Brain microvascular endothelial cell (primary cell): ENCODE measurements at regions not wholly inside any gene's neighbourhood (a gene's known extent, or its start where the extent isn't known, plus 50 kb on each side); places are given as distances from the start of the nearest gene placed in this dataset.

ENCODE experiments used
- DNase-seq: peaks from one replicate; pipeline ENCODE4 v3.0.0-alpha.2; 2020
- H3K27ac ChIP-seq: fragments of 250-450 bp; sonication (Bioruptor Pico); 2 replicates; pipeline ENCODE4 v1.5.1; 2020; ENCODE audit warnings: mild to moderate bottlenecking, moderate library complexity
- H3K27me3 ChIP-seq: fragments of 250-450 bp; sonication (Bioruptor Pico); replicated peaks from 2 replicates; pipeline ENCODE4 v1.5.1; 2020; ENCODE audit warnings: mild to moderate bottlenecking
- H3K36me3 ChIP-seq: fragments of 250-450 bp; sonication (Bioruptor Pico); replicated peaks from 2 replicates; pipeline ENCODE4 v1.5.1; 2020; ENCODE audit warnings: mild to moderate bottlenecking
- H3K4me3 ChIP-seq: 2 replicates; pipeline ENCODE4 v1.5.1; 2011; ENCODE audit warnings: low read depth, mild to moderate bottlenecking, control low read depth, low read length, moderate library complexity
- in situ Hi-C: cut with HindIII; loops from 2 replicates; pipeline ENCODE4 v1.10.0; 2017; ENCODE audit warnings: low sequenced_read_pairs, low pct_ligation_motif_present
- TF ChIP-seq, protein P1 (sequence below): IDR thresholded peaks from 2 replicates; pipeline ENCODE4 v1.5.1; 2011; ENCODE audit warnings: low read depth, mild to moderate bottlenecking, moderate library complexity, low read length, control low read depth, inconsistent platforms; ENCODE audit errors: missing control alignments

DNA sequence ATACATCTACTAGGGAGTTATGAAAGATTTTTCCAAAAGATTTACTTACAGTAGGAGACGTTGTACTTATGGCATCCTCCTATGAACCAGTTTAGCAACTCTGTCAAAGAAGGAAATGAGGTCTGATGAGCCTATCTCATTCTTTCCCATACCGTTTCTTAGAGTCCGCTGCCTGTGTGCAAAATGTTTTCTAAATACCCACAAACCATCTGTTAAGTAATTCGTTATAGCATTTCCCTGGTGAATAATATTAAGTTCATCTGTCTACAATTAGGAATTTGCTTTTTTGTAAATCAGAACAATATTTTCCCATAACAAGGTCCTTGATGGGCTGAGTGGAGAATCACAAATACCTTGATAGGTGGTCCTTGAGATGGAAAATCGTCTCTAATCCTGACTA is 178.8 kb upstream of the TMTC4 start:
- no peak overlapping the region for H3K27ac ChIP-seq
- H3K27me3 ChIP-seq: no peaks in the 10 kb centered on the region
- TF ChIP-seq, protein P1, sequence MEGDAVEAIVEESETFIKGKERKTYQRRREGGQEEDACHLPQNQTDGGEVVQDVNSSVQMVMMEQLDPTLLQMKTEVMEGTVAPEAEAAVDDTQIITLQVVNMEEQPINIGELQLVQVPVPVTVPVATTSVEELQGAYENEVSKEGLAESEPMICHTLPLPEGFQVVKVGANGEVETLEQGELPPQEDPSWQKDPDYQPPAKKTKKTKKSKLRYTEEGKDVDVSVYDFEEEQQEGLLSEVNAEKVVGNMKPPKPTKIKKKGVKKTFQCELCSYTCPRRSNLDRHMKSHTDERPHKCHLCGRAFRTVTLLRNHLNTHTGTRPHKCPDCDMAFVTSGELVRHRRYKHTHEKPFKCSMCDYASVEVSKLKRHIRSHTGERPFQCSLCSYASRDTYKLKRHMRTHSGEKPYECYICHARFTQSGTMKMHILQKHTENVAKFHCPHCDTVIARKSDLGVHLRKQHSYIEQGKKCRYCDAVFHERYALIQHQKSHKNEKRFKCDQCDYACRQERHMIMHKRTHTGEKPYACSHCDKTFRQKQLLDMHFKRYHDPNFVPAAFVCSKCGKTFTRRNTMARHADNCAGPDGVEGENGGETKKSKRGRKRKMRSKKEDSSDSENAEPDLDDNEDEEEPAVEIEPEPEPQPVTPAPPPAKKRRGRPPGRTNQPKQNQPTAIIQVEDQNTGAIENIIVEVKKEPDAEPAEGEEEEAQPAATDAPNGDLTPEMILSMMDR: no peak
- in situ Hi-C loops: no loop called here
- H3K36me3 ChIP-seq: no peaks in the 10 kb centered on the region
- H3K4me3 ChIP-seq: no peak overlapping the region
- no peak for DNase-seq

DNA sequence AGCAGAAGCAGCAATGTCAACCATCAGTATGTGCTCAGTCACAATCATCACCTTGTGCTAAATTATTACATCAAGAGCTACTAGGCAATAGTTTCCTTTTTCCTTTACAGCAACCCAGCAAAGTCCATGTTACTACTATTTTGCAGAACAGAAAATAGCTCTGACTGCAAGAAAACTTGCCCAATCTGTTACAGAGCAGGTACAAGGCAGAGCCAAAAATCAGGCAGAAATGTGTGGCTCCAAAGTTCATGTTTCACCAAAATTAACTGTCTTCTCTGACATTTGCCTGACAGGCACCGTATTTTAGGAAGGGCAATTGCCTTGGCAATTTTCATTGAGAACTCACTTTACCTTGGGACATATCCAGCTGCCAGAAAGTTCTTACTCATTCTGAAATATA is 177.6 kb upstream of the TMTC4 start:
- no peak overlapping the region for H3K4me3 ChIP-seq
- H3K27me3 ChIP-seq: no peaks in the 10 kb centered on the region
- H3K36me3 ChIP-seq: no peaks in the 10 kb centered on the region
- in situ Hi-C loops: no loop called here
- no peak for DNase-seq
- TF ChIP-seq, protein P1: no peak
- H3K27ac ChIP-seq: no peak overlapping the region

DNA sequence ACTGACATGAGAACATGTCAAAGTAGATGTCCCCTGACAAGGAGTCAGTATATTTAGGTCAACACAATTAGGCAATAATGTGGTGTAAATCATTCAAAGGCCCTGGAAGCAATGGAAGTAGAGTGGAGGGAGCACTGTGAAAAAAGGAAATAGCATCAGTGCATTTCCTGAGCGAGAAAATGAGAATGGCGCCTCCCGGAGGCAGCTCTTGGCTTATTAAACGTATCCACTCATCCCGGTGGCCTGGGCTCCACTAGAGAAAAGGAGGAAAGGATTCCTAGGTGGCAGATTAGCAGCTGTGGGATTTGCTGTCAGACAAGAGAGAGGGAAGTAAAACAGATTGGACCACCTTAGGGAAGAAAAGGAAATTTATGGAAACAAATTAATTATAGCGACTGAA is 173.7 kb upstream of the TMTC4 start:
- Histone ChIP-seq H3K4me3 (no peak overlapping the region), H3K27ac (no peak overlapping the region), H3K27me3 (no peaks in the 10 kb centered on the region), H3K36me3 (no peaks in the 10 kb centered on the region)
- in situ Hi-C loops: no loop called here
- DNase-seq: no peak
- TF ChIP-seq, protein P1: no peak

DNA sequence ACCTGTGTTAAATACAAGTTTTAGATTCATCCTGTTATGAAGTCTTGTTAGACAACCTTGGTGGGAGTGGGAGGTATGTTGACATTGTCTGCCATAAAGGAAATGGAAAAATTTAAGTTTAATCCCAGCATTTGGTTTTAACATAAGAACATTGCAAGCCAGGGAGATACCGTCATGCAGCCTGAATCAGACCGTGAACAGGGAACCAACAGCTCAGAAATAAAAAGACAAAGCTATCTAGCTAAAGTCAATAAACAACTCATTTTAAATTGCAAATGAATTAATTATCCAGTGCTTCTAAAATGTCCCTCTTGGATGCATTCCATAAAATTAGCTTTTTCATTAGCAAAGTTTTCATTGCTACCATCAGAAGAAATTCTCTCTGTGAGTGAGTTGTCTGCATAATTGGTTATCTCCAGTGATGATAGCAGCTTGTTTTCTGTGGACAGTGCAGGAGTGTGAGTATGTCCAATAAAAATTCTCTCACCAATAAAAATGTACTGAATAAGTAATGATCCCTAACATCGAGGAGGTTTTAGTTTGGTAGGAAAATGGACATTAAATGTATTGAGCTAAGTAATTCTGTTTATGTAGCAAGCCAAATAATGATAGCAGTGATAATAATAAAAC is 170.6 kb upstream of the TMTC4 start:
- H3K36me3 ChIP-seq: no peaks in the 10 kb centered on the region
- no peak overlapping the region for H3K27ac ChIP-seq
- H3K4me3 ChIP-seq: no peak overlapping the region
- in situ Hi-C loops: no loop called here
- TF ChIP-seq, protein P1: no peak
- H3K27me3 ChIP-seq: no peaks in the 10 kb centered on the region
- no peak for DNase-seq

DNA sequence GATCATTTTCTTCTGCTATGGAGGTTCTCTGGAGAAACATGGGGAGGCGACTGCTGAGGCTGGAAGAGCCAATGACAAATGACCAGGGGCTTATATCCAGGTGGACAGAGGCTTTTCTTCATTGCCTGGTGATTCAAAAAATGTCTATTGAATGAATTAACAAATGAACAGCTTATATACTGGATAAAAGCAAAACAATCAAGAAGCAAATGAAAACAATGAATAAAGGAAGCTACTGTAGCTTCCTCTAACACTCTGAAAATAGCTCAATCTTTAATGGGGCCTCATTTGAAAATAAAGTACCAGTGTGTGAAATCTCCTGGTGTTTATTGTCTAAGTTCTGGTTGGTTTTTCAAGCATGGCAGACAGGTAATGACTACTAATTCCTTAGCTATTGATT is 167.5 kb upstream of the TMTC4 start:
- H3K27ac ChIP-seq: no peak overlapping the region
- in situ Hi-C loops: no loop called here
- no peak for DNase-seq
- no peaks in the 10 kb centered on the region for H3K27me3 ChIP-seq
- TF ChIP-seq, protein P1: no peak
- H3K36me3 ChIP-seq: no peaks in the 10 kb centered on the region
- H3K4me3 ChIP-seq: no peak overlapping the region

DNA sequence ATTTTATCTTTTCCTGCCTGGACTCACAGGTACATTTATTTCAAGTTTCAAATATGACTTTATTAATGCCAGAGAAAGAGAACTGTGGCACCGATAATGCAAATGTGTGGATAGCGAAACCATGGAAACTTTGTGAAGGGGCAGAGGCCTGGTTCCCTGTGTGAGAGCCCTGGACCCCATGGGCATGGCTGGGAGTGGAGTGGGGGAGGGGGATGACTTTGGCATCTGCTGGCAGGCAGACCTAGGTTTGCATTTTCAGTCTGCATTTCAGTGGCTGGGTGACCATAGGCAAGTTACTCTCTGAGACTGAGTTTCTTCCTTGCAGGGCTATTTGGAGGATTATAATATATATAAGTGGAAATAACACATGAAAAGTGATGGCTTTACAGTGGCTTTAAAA is 163.8 kb upstream of the TMTC4 start:
- TF ChIP-seq, protein P1: no peak
- in situ Hi-C loops: no loop called here
- no peak for DNase-seq
- Histone ChIP-seq H3K4me3 (no peak overlapping the region), H3K27me3 (no peaks in the 10 kb centered on the region), H3K27ac (no peak overlapping the region), H3K36me3 (no peaks in the 10 kb centered on the region)
